Ovary (tissue), 7 donors: ENCODE measurements at regions not wholly inside any gene's neighbourhood (a gene's known extent, or its start where the extent isn't known, plus 50 kb on each side); places are given as distances from the start of the nearest gene placed in this dataset.

Experiments used
- DNase-seq, 5 donors: peaks; one replicate each; pipeline ENCODE4 v3.0.0-alpha.2; 2019 to 2020
- H3K27ac ChIP-seq, 2 donors: fragments of 200-600 bp; one replicate each; pipeline versions ENCODE4 v1.5.1 to v1.8.0; 2019 to 2022
- H3K27me3 ChIP-seq: fragments of 200-600 bp; one replicate; pipeline ENCODE4 v1.8.0; 2022
- H3K36me3 ChIP-seq: fragments of 200-600 bp; sonication (generic); one replicate; pipeline ENCODE4 v1.5.1; 2019
- H3K4me1 ChIP-seq: one replicate; pipeline ENCODE4 v1.8.1; 2013; ENCODE audit warnings: mild to moderate bottlenecking, moderate library complexity; ENCODE audit not compliant: insufficient read depth
- H3K4me3 ChIP-seq: fragments of 200-600 bp; sonication (generic); one replicate; pipeline ENCODE4 v1.5.1; 2017
- H3K9me3 ChIP-seq, 2 donors: fragments of 200-600 bp in 1 of 2; sonication (generic) in 1 of 2; one replicate each; pipeline versions ENCODE4 v1.5.1 to v1.8.1; 2013 to 2019; ENCODE audit warnings: mild to moderate bottlenecking in 1 of 2, moderate library complexity in 1 of 2
- CTCF ChIP-seq, 3 donors: fragments of 450-650 bp in 2 of 3; fragments of 200-600 bp in 1 of 3; IDR thresholded peaks; one replicate each; pipeline versions ENCODE4 v1.5.1 to v1.8.0; 2016 to 2022; ENCODE audit warnings: antibody characterized with exemption in 3 of 3, mild to moderate bottlenecking in 1 of 3
- EP300 ChIP-seq: sonication (generic); formaldehyde crosslinking; IDR thresholded peaks from one replicate; pipeline ENCODE4 v1.6.1; 2017; ENCODE audit warnings: antibody characterized with exemption
- POLR2A ChIP-seq: fragments of 450-650 bp; IDR thresholded peaks from one replicate; pipeline ENCODE4 v1.6.1; 2017; ENCODE audit warnings: antibody characterized with exemption, mild to moderate bottlenecking, moderate library complexity
- WGBS, 3 donors: extraction: QIAGEN DNeasy Blood & Tissue Kit in 1 of 3; methylation state at CpG; one replicate each; pipeline versions ENCODE4 v1.1.5 to v1.1.7; 2013 to 2017; 5-methylcytosine and 5-hydroxymethylcytosine counted together
- intact Hi-C, 4 donors: fragments of 100-400 bp; cut with DNase I; formaldehyde crosslinking; loops; one replicate each; pipeline versions ENCODE4 v1.11.0 to v1.15.1; 2022 to 2023
- donor health status: DM: no; HTN: no; CAD: no; lungs with moderate emphysema.
- donor health status: DM: no; HTN: no; CAD: no.
- donor health status: Bipolar disorder and iron deficiency.
- donor health status: DM: no; HTN: no; CAD: no.
- donor health status: DM: yes; HTN: yes; CAD: no.

- intact Hi-C loops, result no loop called here
- no peaks in the 10 kb centered on the region for H3K9me3 ChIP-seq
- H3K27ac ChIP-seq, result no peak overlapping the region
- no peaks in the 10 kb centered on the region for H3K36me3 ChIP-seq
- TF ChIP-seq POLR2A (no peak), CTCF (IDR thresholded peaks at IDR 0.05) (no peak), EP300 (no peak)
- DNase-seq, result no peak
- no peaks in the 10 kb centered on the region for H3K27me3 ChIP-seq
- no peak overlapping the region for H3K4me3 ChIP-seq
- H3K4me1 ChIP-seq, result no peaks in the 10 kb centered on the region
- WGBS, 3 donors, result 77 to 87% (median 78%) methylated on average over 1 of the region's 1 CpG
Measured at GRCh38 chr16:64738321-64738960, 383.4 kb downstream of the CDH11 start.

- H3K27me3 ChIP-seq, result no peaks in the 10 kb centered on the region
- 83 to 94% (median 91%) methylated on average over 2 of the region's 2 CpGs for WGBS, 3 donors
- no peak for DNase-seq
Measured at GRCh38 chr16:64736857-64737256, 385.0 kb downstream of the CDH11 start.

GRCh38 chr16:64731891-64732290, 390.0 kb downstream of the CDH11 start:
- no peaks in the 10 kb centered on the region for H3K27me3 ChIP-seq
- no peaks in the 10 kb centered on the region for H3K36me3 ChIP-seq
- intact Hi-C loops, result no loop called here
- no peaks in the 10 kb centered on the region for H3K9me3 ChIP-seq
- H3K27ac ChIP-seq, result no peak overlapping the region
- no peak for DNase-seq
- 97% methylated on average over 1 of the region's 1 CpG for WGBS, 3 donors
- no peak for TF ChIP-seq POLR2A
- TF ChIP-seq CTCF (IDR thresholded peaks at IDR 0.05), result no peak
- TF ChIP-seq EP300, result no peak
- H3K4me3 ChIP-seq, result no peak overlapping the region
- no peaks in the 10 kb centered on the region for H3K4me1 ChIP-seq

More at GRCh38 chr16:64736857-64737256, 385.0 kb downstream of the CDH11 start:
- no peak overlapping the region for H3K27ac ChIP-seq
- no peaks in the 10 kb centered on the region for H3K9me3 ChIP-seq
- no peaks in the 10 kb centered on the region for H3K36me3 ChIP-seq
- H3K4me3 ChIP-seq, result no peak overlapping the region
- intact Hi-C loops, result no loop called here
- no peak for TF ChIP-seq CTCF (IDR thresholded peaks at IDR 0.05)
- no peak for TF ChIP-seq EP300
- TF ChIP-seq POLR2A, result no peak
- H3K4me1 ChIP-seq, result no peaks in the 10 kb centered on the region

GRCh38 chr16:64730261-64730660, 391.6 kb downstream of the CDH11 start:
- H3K9me3 ChIP-seq, result no peaks in the 10 kb centered on the region
- DNase-seq, result no peak
- no peak overlapping the region for H3K27ac ChIP-seq
- H3K4me3 ChIP-seq, result no peak overlapping the region
- H3K27me3 ChIP-seq, result no peaks in the 10 kb centered on the region
- TF ChIP-seq EP300 (no peak), CTCF (IDR thresholded peaks at IDR 0.05) (no peak), POLR2A (no peak)
- no peaks in the 10 kb centered on the region for H3K4me1 ChIP-seq
- WGBS, 3 donors, result 95 to 97% (median 96%) methylated on average over 2 of the region's 2 CpGs
- intact Hi-C loops, result no loop called here
- no peaks in the 10 kb centered on the region for H3K36me3 ChIP-seq
